OCI-LY3 (cell line): ENCODE measurements at regions not wholly inside any gene's neighbourhood (a gene's known extent, or its start where the extent isn't known, plus 50 kb on each side); places are given as distances from the start of the nearest gene placed in this dataset.

Experiments used
- EZH2phosphoT487 ChIP-seq: fragments of 200-600 bp; shearing (Covaris generic); IDR thresholded peaks from 2 replicates; pipeline ENCODE4 v1.6.1; 2018; ENCODE audit warnings: antibody characterized with exemption, mixed run types, low read depth
- TF ChIP-seq, protein P1 (sequence below): fragments of 200-600, 300-600 bp; sonication (generic); IDR thresholded peaks from 2 replicates; pipeline ENCODE4 v1.5.1; 2014; ENCODE audit warnings: antibody characterized with exemption, low read length, low read depth

DNA sequence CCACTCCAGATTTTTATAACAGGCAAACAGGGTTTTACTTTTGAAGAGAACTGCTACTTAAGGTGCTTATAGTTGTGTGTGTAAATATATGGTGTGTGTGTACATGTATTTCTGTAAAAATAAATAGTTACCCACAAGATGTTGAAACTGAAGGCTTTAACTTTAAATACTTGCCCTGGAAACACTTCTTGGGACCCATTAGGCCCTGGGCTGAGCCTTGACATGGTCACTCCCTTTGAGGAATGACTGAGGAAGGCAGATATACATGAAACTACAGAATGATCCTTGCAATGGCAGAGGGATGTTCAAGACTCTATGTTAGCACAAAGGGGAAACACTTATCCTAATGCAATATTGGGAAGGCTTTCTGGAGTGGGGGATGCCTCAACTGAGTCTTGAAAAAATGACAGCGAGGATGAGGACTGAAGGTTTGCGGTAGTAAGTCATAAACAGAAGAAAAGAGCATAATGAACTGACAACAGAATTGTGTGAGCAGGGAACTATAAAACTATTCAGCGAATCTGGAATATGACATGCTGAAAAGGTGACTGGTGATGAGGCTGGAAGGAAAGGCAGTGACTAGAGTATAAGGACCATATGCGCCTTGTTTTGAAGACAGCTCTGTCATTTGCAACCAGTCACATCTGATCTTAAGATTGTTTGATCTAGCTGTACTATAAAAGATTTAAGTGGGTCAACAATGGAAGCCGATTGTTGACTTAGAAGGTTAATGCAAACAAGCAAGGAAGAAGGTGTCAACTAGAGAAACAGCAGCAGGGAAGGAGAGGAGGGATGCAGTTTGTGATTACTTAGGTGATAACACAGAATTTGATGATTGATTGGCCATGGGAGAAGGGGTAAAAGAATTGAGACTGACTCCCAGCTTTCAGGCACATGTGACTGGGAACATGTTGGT is 64.4 kb upstream of the COL21A1 start:
- TF ChIP-seq, protein P1, sequence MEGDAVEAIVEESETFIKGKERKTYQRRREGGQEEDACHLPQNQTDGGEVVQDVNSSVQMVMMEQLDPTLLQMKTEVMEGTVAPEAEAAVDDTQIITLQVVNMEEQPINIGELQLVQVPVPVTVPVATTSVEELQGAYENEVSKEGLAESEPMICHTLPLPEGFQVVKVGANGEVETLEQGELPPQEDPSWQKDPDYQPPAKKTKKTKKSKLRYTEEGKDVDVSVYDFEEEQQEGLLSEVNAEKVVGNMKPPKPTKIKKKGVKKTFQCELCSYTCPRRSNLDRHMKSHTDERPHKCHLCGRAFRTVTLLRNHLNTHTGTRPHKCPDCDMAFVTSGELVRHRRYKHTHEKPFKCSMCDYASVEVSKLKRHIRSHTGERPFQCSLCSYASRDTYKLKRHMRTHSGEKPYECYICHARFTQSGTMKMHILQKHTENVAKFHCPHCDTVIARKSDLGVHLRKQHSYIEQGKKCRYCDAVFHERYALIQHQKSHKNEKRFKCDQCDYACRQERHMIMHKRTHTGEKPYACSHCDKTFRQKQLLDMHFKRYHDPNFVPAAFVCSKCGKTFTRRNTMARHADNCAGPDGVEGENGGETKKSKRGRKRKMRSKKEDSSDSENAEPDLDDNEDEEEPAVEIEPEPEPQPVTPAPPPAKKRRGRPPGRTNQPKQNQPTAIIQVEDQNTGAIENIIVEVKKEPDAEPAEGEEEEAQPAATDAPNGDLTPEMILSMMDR, result no peak
- TF ChIP-seq EZH2phosphoT487, result no peak
